Heart left ventricle (tissue), 16 donors: ENCODE measurements at regions not wholly inside any gene's neighbourhood (a gene's known extent, or its start where the extent isn't known, plus 50 kb on each side); places are given as distances from the start of the nearest gene placed in this dataset.

Experiments
- ATAC-seq, 4 donors: fragments of 200-7000 bp; cut with Tn5 transposase; one replicate each; pipeline ENCODE4 v1.9.1; 2020 to 2022; ENCODE audit warnings: moderate library complexity in 4 of 4, mild to moderate bottlenecking in 3 of 4, moderate number of reproducible peaks in 1 of 4
- DNase-seq, 5 donors: peaks; one replicate each; pipeline ENCODE4 v3.0.0-alpha.2; 2020
- H3K27ac ChIP-seq, 12 donors: fragments of 200-600 bp; sonication (generic) in 4 of 12; one replicate each; pipeline versions ENCODE4 v1.5.0 to v1.8.0; 2016 to 2022; ENCODE audit warnings: mild to moderate bottlenecking in 2 of 12
- H3K27me3 ChIP-seq, 9 donors: fragments of 200-600 bp; sonication (generic) in 2 of 9; one replicate each; pipeline versions ENCODE4 v1.5.1 to v1.8.0; 2016 to 2022; ENCODE audit warnings: mild to moderate bottlenecking in 3 of 9
- H3K36me3 ChIP-seq, 9 donors: fragments of 200-600 bp; sonication (generic) in 2 of 9; one replicate each; pipeline versions ENCODE4 v1.5.0 to v1.8.0; 2018 to 2022; ENCODE audit warnings: mild to moderate bottlenecking in 2 of 9
- H3K4me1 ChIP-seq, 12 donors: fragments of 200-600 bp; sonication (generic) in 4 of 12; one replicate each; pipeline versions ENCODE4 v1.5.0 to v1.8.0; 2016 to 2022; ENCODE audit warnings: mild to moderate bottlenecking in 3 of 12
- H3K4me3 ChIP-seq, 12 donors: fragments of 200-600 bp; sonication (generic) in 4 of 12; one replicate each; pipeline versions ENCODE4 v1.5.0 to v1.8.0; 2017 to 2022; ENCODE audit warnings: mild to moderate bottlenecking in 9 of 12, moderate library complexity in 4 of 12
- H3K9me3 ChIP-seq, 12 donors: fragments of 200-600 bp; sonication (generic) in 4 of 12; one replicate each; pipeline versions ENCODE4 v1.5.0 to v1.8.0; 2016 to 2022; ENCODE audit warnings: mild to moderate bottlenecking in 1 of 12
- CTCF ChIP-seq, 12 donors: fragments of 200-600 bp; sonication (generic) in 4 of 12; IDR thresholded peaks; one replicate each; pipeline versions ENCODE4 v1.5.0 to v1.8.0; 2018 to 2022; ENCODE audit warnings: antibody characterized with exemption in 12 of 12, mild to moderate bottlenecking in 5 of 12
- POLR2A ChIP-seq, 2 donors: fragments of 450-650 bp; IDR thresholded peaks; one replicate each; pipeline ENCODE4 v1.6.1; 2017; ENCODE audit warnings: antibody characterized with exemption in 2 of 2, mild to moderate bottlenecking in 2 of 2, moderate library complexity in 2 of 2
- WGBS, 4 donors: extraction: QIAGEN DNeasy Blood & Tissue Kit in 2 of 4; methylation state at CpG; one replicate each; pipeline versions ENCODE4 v1.1.5 to v1.1.7; 2013 to 2018; 5-methylcytosine and 5-hydroxymethylcytosine counted together
- intact Hi-C, 10 donors: fragments of 100-400 bp; cut with DNase I; formaldehyde crosslinking; loops; one replicate each; pipeline versions ENCODE4 v1.11.1 to v1.14.2; 2022
- donor health status: ischemic (EF 13 %, LVEDD 7.1; RV severe dilation, severe dysfunction).
- donor health status: healthy with polysubstance abuse.
- donor health status: DM: no; HTN: yes; CAD: no.
- donor health status: DM: no; HTN: no; CAD: no.
- donor health status: ischemic (EF 25% LVEDD 6.9; RV normal size, moderate dysfunction).
- donor health status: ischemic (EF 25% LVEDD 5.7; RV mildly dilated, moderate dysfunction).
- donor health status: healthy.
- donor health status: DM: yes; HTN: yes; CAD: no.
- donor health status: ischemic (EF 35%, LVEDD 5.7; RV mildly dilated, moderate dysfunction).
- donor health status: nonischemic (EF 11% LVEDD 7.7; RV severe dilation, severe dysfunction).
- donor health status: DM: yes; HTN: yes; CAD: no.
- donor health status: PGD.
- donor health status: ischemic (EF 29% LVEDD 5.4; RV normal size, mild dysfunction).
- donor health status: nonischemic (EF 23%, LVEDD 6.1; RV moderate dilation, normal function).

DNA sequence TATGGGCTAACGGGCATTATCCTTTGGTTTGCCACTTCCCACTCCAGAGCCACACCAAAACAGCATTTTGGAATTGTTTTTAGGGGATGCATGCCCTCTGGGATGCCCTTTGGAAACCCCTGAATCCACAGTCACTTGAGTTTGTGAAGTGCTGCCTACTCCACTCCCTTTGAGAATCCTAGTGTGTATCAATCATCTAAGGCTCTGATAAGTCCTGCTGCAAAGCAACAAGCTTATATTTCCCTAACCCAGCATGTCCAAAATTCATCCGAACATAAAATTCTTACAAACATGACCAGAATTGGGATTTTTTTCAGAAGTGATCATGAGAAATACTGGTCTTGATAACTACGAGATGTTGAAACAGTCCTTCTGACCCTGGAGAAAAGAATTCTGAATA, 387.9 kb downstream of the MN1 start:
- TF ChIP-seq POLR2A (IDR thresholded peaks at IDR 0.05), result no peak
- no peak for TF ChIP-seq CTCF (IDR thresholded peaks at IDR 0.05)
- 79 to 90% (median 85%) methylated on average over 3 of the region's 3 CpGs for WGBS, 4 donors
- H3K27ac ChIP-seq, result no peak overlapping the region
- H3K4me1 ChIP-seq, result peaks cover 0 to 6% (median 0%) of the 10 kb centered on the region in 12 donors
- intact Hi-C loops, result no loop called here
- no peaks in the 10 kb centered on the region for H3K36me3 ChIP-seq
- H3K4me3 ChIP-seq, result no peak overlapping the region
- H3K9me3 ChIP-seq, result no peaks in the 10 kb centered on the region
- no peak for ATAC-seq
- peaks cover 0 to 38% (median 7%) of the 10 kb centered on the region in 9 donors for H3K27me3 ChIP-seq
- DNase-seq, result no peak

- TF ChIP-seq POLR2A (IDR thresholded peaks at IDR 0.05) (no peak), CTCF (IDR thresholded peaks at IDR 0.05) (no peak)
- 11 to 17% (median 16%) methylated on average over 7 to 12 of the region's 12 CpGs for WGBS, 4 donors
- Histone ChIP-seq H3K9me3 (no peaks in the 10 kb centered on the region), H3K4me1 (peaks cover 0 to 25% (median 17%) of the 10 kb centered on the region in 12 donors), H3K4me3 (no peak overlapping the region), H3K36me3 (no peaks in the 10 kb centered on the region), H3K27me3 (peaks cover 0 to 38% (median 5%) of the 10 kb centered on the region in 9 donors), H3K27ac (no peak overlapping the region)
- intact Hi-C loops, result no loop called here
- ATAC-seq (no peak), DNase-seq (no peak)
These were observed 384.8 kb downstream of the MN1 start for GRCh38 chr22:27416511-27417420.

DNA sequence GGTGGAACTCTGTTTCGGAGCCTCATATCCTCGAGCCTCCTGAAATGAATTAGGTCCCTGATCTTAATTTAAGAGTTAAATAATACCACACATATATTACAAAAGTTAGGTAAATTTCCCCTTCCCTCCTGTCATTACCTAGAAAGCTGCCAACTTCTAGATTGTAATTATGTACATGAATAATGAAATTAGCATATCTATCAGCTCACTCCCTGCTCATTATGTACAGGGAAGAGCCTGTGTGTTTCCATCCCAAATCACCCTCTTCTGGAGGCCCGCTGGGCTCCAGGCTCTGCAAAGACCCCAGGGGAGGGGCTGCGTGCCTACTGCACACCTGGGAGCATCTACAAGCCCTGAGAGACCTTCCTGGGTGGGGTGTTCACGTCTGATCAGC, 384.1 kb downstream of the MN1 start:
- 69 to 81% (median 77%) methylated on average over 5 of the region's 5 CpGs for WGBS, 4 donors

More for the DNA sequence above, 384.1 kb downstream of the MN1 start:
- H3K36me3 ChIP-seq, result no peaks in the 10 kb centered on the region
- TF ChIP-seq POLR2A (IDR thresholded peaks at IDR 0.05) (no peak), CTCF (IDR thresholded peaks at IDR 0.05) (no peak)
- DNase-seq (no peak), ATAC-seq (no peak)
- peaks cover 0 to 25% (median 17%) of the 10 kb centered on the region in 12 donors for H3K4me1 ChIP-seq
- H3K4me3 ChIP-seq, result no peak overlapping the region
- no peak overlapping the region for H3K27ac ChIP-seq
- H3K9me3 ChIP-seq, result no peaks in the 10 kb centered on the region
- peaks cover 0 to 38% (median 0%) of the 10 kb centered on the region in 9 donors for H3K27me3 ChIP-seq
- intact Hi-C loops, result no loop called here
